GM12873 (cell line): ENCODE measurements at regions not wholly inside any gene's neighbourhood (a gene's known extent, or its start where the extent isn't known, plus 50 kb on each side); places are given as distances from the start of the nearest gene placed in this dataset.

Experiments
- CTCF ChIP-seq: IDR thresholded peaks from 2 replicates; pipeline ENCODE4 v1.5.1; 2012; ENCODE audit warnings: low read depth, mild to moderate bottlenecking, moderate library complexity, low read length, control low read depth; ENCODE audit not compliant: insufficient read depth; ENCODE audit errors: missing control alignments

GRCh38 chr6:48701572-48701971 lies 590.6 kb upstream of the PTCHD4 start:
- no peak for TF ChIP-seq CTCF

DNA sequence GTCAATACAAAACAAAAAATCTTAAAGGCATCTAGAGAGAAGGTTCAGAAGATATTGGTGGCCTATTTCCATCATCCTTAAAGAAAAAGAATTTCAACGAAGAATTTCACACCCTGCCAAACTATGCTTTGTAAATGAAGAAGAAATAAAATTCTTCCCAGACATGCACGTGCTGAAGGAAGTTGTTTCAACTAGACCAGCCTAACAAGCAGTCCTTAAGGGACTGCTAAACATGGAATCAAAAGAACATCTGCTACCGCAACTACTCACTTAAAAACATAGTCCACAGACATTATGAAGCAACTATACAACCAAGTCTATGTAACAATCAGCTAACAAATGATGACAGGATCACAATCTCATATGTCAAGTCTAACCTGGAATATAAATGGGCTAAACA lies 584.9 kb upstream of the PTCHD4 start:
- no peak for TF ChIP-seq CTCF

DNA sequence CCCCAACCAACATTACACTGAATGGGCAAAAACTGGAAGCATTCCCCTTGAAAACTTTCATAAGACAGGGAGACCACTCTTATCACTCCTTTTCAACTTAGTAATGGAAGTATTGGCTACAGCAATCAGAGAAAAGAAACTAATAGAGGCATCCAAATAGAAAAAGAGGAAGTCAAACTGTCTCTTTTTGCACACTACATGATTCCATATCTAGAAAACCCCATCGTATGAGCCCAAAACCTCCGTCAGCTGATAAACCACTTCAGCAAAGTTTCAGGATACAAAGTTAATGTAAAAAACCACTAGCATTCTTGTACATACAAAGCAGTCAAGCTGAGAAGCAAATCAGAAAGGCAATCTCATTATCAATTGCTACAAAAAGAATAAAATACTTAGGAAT lies 580.4 kb upstream of the PTCHD4 start:
- no peak for TF ChIP-seq CTCF

- TF ChIP-seq CTCF = no peak
These were observed 578.5 kb upstream of the PTCHD4 start for GRCh38 chr6:48689498-48689897.

DNA sequence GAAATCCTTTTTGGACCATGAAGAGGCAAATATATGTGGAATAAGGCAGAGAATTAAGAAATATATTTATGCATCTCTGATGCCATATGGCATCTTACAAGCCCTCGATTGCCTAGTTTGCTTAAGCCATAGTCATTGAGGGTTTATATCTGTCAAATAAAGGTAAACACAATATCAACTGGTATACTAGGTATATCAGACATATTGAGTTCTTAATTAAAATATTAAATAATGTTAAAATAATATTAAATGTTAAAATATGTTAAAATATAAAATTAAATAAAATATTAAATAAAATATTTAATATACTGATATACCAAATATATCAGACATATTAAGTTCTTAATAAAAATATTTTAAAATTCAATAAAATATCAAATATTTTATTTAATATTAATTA lies 567.4 kb upstream of the PTCHD4 start:
- TF ChIP-seq CTCF = no peak

DNA sequence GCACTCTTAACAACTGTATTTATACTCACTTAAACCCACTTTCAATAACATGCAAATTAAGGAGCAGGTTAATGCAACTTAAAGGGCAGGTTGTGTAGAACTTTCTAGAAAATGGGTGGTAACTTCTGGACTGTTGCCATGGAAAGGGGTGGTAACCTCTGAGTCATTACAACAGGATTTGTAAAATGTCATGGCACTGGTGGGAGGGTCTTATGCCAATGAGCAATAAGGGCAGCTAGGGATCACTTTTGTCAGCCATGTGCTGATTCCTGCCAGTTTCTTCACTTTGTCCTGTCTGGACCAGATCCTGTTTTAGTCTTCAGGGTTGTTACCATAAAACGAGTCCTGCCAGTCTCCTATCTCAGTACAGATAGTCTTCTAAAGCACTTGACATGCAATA lies 560.5 kb upstream of the PTCHD4 start:
- no peak for TF ChIP-seq CTCF

GRCh38 chr6:48670546-48670945 lies 559.5 kb upstream of the PTCHD4 start:
- TF ChIP-seq CTCF = no peak

DNA sequence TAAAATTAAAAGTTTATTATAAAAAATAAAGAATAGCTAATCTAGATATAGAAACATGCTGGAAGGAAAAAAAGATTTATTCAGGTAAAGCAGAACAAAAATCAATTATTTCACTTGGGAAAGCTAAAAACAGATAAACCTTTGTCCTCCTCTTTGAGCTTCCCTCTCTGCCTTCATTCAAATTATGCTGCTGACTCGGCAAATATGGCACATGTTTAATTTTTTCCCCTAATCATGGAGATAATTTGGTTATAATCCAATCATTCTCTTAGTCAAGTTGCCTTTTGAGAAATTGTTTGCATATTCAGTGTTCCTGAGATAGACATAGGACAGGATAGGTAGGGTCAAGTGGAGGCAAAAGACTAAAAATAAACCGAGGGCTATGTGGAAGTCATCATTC lies 556.8 kb upstream of the PTCHD4 start:
- TF ChIP-seq CTCF = no peak
